ENCODE measurements at regions not wholly inside any gene's neighbourhood (a gene's known extent, or its start where the extent isn't known, plus 50 kb on each side); places are given as distances from the start of the nearest gene placed in this dataset.
A peak's percentile ranks its signal among the peaks of the same experiment; 100 is the strongest.

DNA sequence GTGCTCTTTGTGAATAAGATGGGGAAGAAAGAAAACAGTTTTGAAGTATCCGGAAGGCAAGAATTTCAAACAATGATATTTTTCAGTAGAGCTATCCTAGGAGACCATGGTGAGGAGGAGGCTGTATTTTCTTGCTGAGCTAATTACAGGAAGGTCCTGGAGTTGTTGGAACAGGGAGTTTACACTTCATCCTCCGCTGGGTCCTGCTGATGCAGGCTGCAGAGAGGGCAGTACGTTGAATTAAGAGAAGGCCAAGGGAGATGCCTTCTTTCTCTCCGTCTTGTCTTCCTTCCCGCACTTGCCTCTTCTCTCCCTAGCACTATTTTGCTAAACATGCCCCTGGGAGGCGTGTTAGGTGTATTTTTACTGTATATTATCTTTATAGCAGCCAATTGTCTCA lies 60.0 kb upstream of the EDAR start:
- TF ChIP-seq, protein P1, sequence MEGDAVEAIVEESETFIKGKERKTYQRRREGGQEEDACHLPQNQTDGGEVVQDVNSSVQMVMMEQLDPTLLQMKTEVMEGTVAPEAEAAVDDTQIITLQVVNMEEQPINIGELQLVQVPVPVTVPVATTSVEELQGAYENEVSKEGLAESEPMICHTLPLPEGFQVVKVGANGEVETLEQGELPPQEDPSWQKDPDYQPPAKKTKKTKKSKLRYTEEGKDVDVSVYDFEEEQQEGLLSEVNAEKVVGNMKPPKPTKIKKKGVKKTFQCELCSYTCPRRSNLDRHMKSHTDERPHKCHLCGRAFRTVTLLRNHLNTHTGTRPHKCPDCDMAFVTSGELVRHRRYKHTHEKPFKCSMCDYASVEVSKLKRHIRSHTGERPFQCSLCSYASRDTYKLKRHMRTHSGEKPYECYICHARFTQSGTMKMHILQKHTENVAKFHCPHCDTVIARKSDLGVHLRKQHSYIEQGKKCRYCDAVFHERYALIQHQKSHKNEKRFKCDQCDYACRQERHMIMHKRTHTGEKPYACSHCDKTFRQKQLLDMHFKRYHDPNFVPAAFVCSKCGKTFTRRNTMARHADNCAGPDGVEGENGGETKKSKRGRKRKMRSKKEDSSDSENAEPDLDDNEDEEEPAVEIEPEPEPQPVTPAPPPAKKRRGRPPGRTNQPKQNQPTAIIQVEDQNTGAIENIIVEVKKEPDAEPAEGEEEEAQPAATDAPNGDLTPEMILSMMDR (conservative IDR thresholded peaks at IDR 0.05) = no peak
- H3K27ac ChIP-seq = no peak overlapping the region

GRCh38 chr2:109048163-109048562 lies 59.1 kb upstream of the EDAR start:
- TF ChIP-seq, protein P1 (conservative IDR thresholded peaks at IDR 0.05) = no peak
- H3K27ac ChIP-seq = no peak overlapping the region

DNA sequence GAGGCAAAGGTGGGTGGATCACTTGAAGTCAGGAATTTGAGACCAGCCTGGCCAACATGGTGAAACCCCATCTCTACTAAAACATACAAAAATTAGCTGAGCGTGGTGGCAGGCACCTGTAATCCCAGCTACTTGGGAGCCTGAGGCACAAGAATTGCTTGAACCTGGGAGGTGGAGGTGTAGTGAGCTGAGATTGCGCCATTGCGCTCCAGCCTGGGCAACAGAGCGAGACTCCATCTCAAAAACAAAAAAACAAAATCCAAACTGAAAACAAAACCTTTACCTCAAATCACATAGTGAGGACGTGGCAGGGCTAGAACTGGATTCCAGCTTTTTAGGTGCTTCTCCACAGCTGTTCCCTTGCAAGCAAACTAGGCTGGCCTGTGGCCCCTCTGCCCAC lies 58.5 kb upstream of the EDAR start:
- peak overlapping the region; percentile 85; the same call in 1 of the 2 replicates for H3K27ac ChIP-seq

DNA sequence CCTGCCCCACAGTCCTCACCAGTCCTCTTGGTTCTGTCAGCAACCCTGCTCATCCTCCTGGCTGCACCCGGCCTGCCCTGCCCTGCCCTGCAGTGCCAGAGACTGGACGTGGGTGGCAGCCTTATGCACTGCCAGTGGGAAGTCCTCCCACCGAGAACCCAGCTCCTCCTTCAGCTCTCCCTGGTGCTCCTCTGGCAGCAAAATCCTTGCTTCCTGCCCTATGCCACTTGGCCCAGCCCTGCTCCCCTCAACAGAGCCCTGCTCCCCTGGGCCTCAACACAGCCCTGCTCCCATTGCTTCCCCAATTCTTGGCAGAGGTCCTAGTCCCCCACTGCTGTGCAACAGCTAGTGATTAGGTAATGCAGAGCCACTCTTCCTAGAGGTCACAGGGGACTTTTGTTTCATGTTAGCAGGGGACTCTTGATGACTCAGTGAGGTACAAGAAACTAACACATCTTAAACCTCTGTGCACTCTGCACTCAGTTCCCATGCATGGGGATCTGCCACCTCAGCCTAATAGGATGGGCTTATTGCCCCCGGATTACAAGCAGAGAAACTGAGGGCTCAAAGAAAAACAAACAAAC lies 58.0 kb upstream of the EDAR start:
- H3K27ac ChIP-seq = peak overlapping the region; percentile 85
- TF ChIP-seq, protein P1 (conservative IDR thresholded peaks at IDR 0.05) = no peak

GRCh38 chr2:109045505-109045904 lies 56.5 kb upstream of the EDAR start:
- H3K27ac ChIP-seq = peak overlapping the region; percentile 85
- TF ChIP-seq, protein P1 (conservative IDR thresholded peaks at IDR 0.05) = no peak

GRCh38 chr2:109038992-109039391 lies 50.0 kb upstream of the EDAR start:
- TF ChIP-seq, protein P1 (conservative IDR thresholded peaks at IDR 0.05) = no peak

More at GRCh38 chr2:109038992-109039391, 50.0 kb upstream of the EDAR start:
- H3K27ac ChIP-seq = no peak overlapping the region
